ENCODE measurements at regions not wholly inside any gene's neighbourhood (a gene's known extent, or its start where the extent isn't known, plus 50 kb on each side); places are given as distances from the start of the nearest gene placed in this dataset.

DNA sequence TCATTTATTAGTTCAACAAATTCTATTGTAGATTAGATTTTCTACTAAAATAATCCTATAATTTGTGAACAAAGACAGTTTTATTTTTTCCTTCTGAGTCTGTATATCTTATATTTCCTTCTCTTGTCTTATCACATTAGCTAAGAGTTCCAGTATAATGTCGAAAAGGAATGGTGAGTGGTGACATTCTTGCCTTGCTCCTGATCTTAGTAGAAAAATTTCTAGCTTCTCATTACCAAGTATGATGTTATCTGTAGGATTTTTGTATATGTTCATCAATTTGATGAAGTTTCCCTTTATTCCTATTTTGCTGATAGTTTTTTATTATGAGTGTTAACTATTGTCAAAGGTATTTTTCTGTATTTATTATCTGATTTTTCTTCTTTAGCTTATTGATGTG is 756.6 kb upstream of the BCHE start:
- ChIA-PET POLR2A (no interaction called here), CTCF (ENCODE audit: low intra/inter-chr PET ratio, low total read pairs) (no interaction called here)
- intact Hi-C loops (cut with micrococcal nuclease; ENCODE audit: unreplicated experiment) (no loop called here), in situ Hi-C loops (cut with HindIII; ENCODE audit: extremely low pct_ligation_motif_present, low pct_unique_long_range_greater_than_20kb) (no loop called here)
- Histone ChIP-seq H3K27ac (ENCODE audit: extremely low read length, insufficient read depth, low read length) (no peak overlapping the region), H2AFZ (ENCODE audit: low read length) (no peak overlapping the region), H3K9ac (ENCODE audit: insufficient read depth, low read depth, low read length) (no peak overlapping the region), H3K79me2 (ENCODE audit: insufficient read depth, low read length) (no peaks in the 10 kb centered on the region), H3K4me1 (ENCODE audit: insufficient read depth, low read length) (no peaks in the 10 kb centered on the region), H3K9me3 (ENCODE audit: low read length) (no peaks in the 10 kb centered on the region), H4K20me1 (ENCODE audit: insufficient read depth, low read length) (no peaks in the 10 kb centered on the region), H3K36me3 (replicated peaks in 1 of 2; ENCODE audit: control insufficient read depth in 1 of 2, insufficient read depth in 2 of 2, low read length in 2 of 2) (no peaks in the 10 kb centered on the region), H3K27me3 (ENCODE audit: control insufficient read depth in 1 of 2, insufficient read depth in 2 of 2, low read length in 2 of 2) (no peaks in the 10 kb centered on the region), H3K4me2 (ENCODE audit: low read depth, low read length) (no peak overlapping the region), H3K4me3 (replicated peaks in 1 of 3; ENCODE audit: insufficient read depth in 1 of 3, low read depth in 2 of 3, low read length in 3 of 3) (no peak overlapping the region)
- no TSS peak for BruUV-seq (replicated peaks)
- TF ChIP-seq ZNF749 (CRISPR knock-in tag; IDR thresholded peaks at IDR 0.05; ENCODE audit: borderline replicate concordance) (no peak), ZNF549 (CRISPR knock-in tag; IDR thresholded peaks at IDR 0.05) (no peak), SAFB2 (CRISPR knock-in tag; IDR thresholded peaks at IDR 0.05; ENCODE audit: borderline replicate concordance, low read depth) (no peak), ZNF180 (CRISPR knock-in tag; IDR thresholded peaks at IDR 0.05; ENCODE audit: borderline replicate concordance, low read depth) (no peak), PHF8 (CRISPR knock-in tag; IDR thresholded peaks at IDR 0.05) (no peak), ZNF20 (CRISPR knock-in tag; IDR thresholded peaks at IDR 0.05) (no peak)
- FAIRE-seq: no peak
- 4% methylated on average over 1 of the region's 1 CpG for WGBS (ENCODE audit: low lambda C conversion rate)
- no peak for ATAC-seq
- DNase-seq (ENCODE audit: low spot score): no peak

DNA sequence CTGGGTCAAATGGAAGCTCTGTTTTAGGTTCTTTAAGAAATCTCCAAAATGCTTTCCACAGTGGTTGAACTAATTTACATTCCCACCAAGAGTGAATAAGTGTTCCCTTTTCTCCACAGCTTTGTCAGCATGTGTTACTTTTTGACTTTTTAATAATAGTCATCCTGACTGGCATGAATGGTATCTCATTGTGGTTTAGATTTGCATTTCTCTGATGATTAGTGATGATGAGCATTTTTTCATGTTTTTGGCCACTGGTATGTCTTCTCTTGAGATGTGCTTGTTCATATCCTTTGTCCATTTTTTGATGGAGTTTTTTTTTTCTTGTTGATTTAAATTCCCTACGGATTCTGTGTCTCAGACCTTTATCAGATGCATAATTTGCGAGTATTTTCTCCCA is 745.0 kb upstream of the BCHE start:
- H3K4me2 ChIP-seq (ENCODE audit: low read depth, low read length): no peak overlapping the region
- in situ Hi-C loops (cut with HindIII; ENCODE audit: extremely low pct_ligation_motif_present, low pct_unique_long_range_greater_than_20kb): no loop called here
- H2AFZ ChIP-seq (ENCODE audit: low read length): no peak overlapping the region
- no peak overlapping the region for H3K4me3 ChIP-seq (replicated peaks in 1 of 3; ENCODE audit: insufficient read depth in 1 of 3, low read depth in 2 of 3, low read length in 3 of 3)
- no peak for TF ChIP-seq ZNF296 (CRISPR knock-in tag; conservative IDR thresholded peaks at IDR 0.05)
- no peak for TF ChIP-seq MEIS2 (CRISPR knock-in tag; IDR thresholded peaks at IDR 0.05)
- TF ChIP-seq, protein P1, sequence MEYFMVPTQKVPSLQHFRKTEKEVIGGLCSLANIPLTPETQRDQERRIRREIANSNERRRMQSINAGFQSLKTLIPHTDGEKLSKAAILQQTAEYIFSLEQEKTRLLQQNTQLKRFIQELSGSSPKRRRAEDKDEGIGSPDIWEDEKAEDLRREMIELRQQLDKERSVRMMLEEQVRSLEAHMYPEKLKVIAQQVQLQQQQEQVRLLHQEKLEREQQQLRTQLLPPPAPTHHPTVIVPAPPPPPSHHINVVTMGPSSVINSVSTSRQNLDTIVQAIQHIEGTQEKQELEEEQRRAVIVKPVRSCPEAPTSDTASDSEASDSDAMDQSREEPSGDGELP (IDR thresholded peaks at IDR 0.05; ENCODE audit: borderline replicate concordance, low read depth): no peak
- TF ChIP-seq ZIK1 (CRISPR knock-in tag; IDR thresholded peaks at IDR 0.05; ENCODE audit: borderline replicate concordance, low read depth): no peak
- no peak for TF ChIP-seq RFXAP (CRISPR knock-in tag; IDR thresholded peaks at IDR 0.05; ENCODE audit: borderline replicate concordance)
- ATAC-seq (no peak), DNase-seq (ENCODE audit: low spot score) (no peak), FAIRE-seq (no peak)
- no peaks in the 10 kb centered on the region for H4K20me1 ChIP-seq (ENCODE audit: insufficient read depth, low read length)
- H3K9ac ChIP-seq (ENCODE audit: insufficient read depth, low read depth, low read length): no peak overlapping the region
- no peaks in the 10 kb centered on the region for H3K79me2 ChIP-seq (ENCODE audit: insufficient read depth, low read length)
- no peaks in the 10 kb centered on the region for H3K4me1 ChIP-seq (ENCODE audit: insufficient read depth, low read length)
- H3K27me3 ChIP-seq (ENCODE audit: control insufficient read depth in 1 of 2, insufficient read depth in 2 of 2, low read length in 2 of 2): no peaks in the 10 kb centered on the region
- intact Hi-C loops (cut with micrococcal nuclease; ENCODE audit: unreplicated experiment): no loop called here
- peaks cover 4% of the 10 kb centered on the region; the same call in 1 of the 2 replicates for H3K9me3 ChIP-seq (ENCODE audit: low read length)
- H3K27ac ChIP-seq (ENCODE audit: extremely low read length, insufficient read depth, low read length): no peak overlapping the region
- H3K36me3 ChIP-seq (replicated peaks in 1 of 2; ENCODE audit: control insufficient read depth in 1 of 2, insufficient read depth in 2 of 2, low read length in 2 of 2): no peaks in the 10 kb centered on the region
- BruUV-seq (replicated peaks): no TSS peak
- POLR2A ChIA-PET: no interaction called here
- CTCF ChIA-PET (ENCODE audit: low intra/inter-chr PET ratio, low total read pairs): no interaction called here
- 0% methylated on average over 2 of the region's 2 CpGs for WGBS (ENCODE audit: low lambda C conversion rate)

Data from HepG2 (cell line).